ENCODE measurements at regions not wholly inside any gene's neighbourhood (a gene's known extent, or its start where the extent isn't known, plus 50 kb on each side); places are given as distances from the start of the nearest gene placed in this dataset.
"Not testable (repeated sequence)": the region's sequence is repeated elsewhere in the genome, so short reads cannot be mapped to it uniquely, and the experiment has no call there.

DNA sequence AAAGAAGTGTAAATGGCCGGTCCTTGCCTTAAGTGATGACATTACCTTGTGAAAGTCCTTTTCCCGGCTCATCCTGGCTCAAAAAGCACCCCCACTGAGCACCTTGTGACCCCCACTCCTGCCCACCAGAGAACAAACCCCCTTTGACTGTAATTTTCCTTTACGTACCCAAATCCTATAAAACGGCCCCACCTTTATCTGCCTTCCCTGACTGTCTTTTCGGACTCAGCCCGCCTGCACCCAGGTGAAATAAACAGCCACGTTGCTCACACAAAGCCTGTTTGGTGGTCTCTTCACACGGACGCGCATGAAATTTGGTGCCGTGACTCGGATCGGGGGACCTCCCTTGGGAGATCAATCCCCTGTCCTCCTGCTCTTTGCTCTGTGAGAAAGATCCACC is 112.4 kb downstream of the NPY start:
- DNase-seq, result not testable (repeated sequence)

GRCh38 chr7:24401628-24402593 is 117.9 kb downstream of the NPY start:
- DNase-seq, result no peak

- no peak for DNase-seq
Observed at GRCh38 chr7:24402655-24403054, 118.7 kb downstream of the NPY start.

GRCh38 chr7:24403557-24403956 is 119.6 kb downstream of the NPY start:
- DNase-seq, result no peak

DNA sequence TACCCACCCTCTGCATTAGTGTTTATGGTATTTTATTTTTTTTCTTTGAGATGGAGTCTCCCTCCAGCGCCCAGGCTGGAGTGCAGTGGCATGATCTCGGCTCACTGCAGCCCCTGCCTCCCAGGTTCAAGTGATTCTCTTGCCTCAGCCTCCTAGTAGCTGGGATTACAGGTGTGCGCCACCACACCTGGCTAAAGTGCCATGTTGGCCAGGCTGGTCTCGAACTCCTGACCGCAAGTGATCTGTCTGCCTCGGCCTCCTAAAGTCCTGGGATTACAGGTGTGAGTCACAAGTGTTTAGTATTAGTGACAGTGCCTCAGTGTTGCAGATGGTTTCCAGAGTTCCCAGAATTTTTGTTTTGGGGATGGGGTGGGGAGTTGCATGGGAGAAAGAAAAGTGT is 120.3 kb downstream of the NPY start:
- DNase-seq, result no peak

DNA sequence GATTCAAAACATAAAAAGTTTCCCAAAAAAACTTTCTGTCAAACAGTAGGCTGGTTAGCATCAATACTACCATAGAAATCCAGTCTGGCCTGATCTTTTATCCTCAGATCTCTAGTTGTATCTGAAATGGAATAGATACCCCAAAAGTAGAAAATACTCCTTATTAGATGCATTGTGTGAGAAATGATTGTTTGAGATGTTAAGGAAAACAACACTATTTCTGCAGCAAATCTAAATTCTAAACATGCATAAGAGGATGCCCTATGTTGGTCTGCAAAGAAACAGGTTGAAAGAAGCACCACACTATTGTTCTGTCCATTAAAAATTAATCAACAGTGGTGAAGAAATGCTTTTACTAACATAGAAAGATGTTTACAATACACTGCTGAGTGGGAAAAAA is 121.0 kb downstream of the NPY start:
- DNase-seq, result no peak

DNA sequence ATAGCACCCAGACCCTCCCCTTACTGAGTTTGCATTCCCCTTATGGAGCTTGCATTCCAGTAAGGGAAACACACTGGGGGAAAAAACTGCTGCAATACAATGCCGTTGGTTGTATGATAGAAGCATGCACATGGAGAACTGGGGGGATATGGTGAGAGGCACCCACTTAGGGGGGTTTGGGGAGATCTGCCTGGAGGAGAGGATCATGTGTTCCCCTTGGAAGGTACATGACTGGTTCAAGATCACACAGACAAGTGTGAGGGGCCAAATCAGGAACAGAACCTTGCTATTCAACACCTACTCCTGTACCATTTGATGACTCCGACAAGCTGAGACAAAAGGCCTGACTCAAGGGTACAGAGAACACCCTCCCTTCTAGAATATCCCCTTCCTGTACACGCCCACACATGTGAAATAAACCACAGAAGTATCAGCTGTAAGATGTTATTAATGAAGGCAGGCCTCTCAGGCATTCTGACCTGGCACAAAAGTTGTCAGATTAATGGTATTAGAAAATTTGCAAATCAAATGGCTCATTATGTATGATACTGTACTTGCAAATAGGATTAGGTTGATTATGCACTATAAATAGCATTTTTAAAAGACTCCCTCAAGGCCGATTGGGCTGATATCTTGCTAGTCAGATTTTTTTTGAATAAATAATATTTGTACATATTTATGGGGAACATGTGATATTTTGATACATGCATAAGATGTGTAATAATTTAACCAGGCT is 122.2 kb downstream of the NPY start:
- DNase-seq, result no peak

DNA sequence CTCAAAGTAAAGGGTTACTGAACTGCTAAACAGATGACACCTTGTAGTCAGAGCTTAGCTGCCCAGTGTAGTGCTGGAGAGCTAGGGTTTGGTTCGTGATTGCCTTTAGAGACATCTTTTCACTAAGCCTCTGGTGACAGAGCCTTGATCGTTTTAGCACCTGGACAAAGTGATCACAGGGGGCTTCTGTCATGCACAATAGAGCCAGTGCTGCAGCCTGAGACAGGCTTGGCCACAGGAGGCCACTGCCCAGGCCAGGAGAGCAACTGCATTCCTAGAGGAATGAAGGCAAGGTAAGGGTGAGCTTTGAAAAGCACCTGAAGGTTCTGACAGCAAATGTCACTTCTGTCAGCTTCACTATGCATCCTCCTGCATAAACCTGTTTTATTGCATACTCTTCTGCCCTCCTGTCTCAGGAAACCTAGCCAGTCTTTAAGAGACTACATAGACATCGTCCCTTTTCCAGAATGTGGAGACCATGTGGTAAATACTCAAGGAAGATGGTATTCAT is 122.9 kb downstream of the NPY start:
- no peak for DNase-seq

- no peak for DNase-seq
Observed at GRCh38 chr7:24407965-24408364, 124.0 kb downstream of the NPY start.

DNA sequence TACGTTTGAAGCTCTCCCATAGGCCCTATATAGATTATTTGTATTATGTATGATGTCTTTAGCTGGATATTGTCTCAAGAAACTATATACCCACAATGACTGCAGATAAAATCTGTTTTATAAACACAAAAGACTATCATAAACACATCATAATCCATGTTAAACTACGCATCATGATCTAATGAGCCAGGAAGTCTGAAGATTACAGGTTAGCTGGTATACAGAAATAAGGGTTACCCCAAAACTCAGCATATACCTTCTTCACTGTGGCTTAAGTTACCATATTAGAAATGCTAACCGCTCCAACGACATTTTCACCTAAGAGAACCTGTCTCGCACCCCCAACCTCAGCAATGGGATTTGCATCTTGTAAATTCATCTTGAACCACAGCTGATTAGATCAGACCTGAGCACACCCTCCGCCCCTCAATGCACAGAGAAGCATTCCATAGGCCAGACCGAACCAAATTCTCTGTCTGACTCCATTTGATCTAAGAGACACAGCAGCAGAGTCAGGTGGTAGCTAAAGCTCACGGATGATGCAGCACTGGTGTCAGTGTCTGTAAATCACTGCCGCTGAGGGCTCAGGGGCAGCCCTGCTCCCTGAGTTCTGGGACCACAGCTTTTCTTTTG is 124.9 kb downstream of the NPY start:
- DNase-seq, result no peak

DNA sequence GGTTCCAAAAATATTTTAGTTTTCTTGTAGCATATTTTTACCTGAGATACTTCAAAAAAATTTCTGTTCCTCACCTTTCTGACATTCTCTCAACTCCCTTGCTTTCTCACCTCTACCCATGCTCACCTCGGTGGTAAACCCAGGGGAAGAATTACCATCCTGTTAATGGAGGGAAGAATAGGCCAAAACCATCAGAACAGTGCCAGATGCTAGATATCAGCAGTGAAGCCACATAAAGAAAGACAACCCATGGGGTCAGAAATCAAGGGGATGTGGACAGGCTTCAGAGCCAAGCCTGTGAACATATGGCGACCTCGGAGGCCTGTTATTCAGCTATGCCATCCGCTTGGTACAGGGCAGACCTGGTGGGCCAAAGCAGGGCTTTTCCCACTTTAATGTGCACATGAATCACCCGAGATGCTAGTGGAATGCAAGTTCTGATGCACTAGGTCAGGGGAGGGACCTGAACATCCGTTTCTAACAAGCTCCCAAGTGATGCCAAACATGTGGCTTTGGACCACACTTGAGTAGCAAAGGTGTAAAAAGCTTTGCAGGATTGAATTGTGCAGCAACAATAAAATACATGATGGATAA is 125.5 kb downstream of the NPY start:
- no peak for DNase-seq

GRCh38 chr7:24411226-24411625 is 127.2 kb downstream of the NPY start:
- no peak for DNase-seq

GRCh38 chr7:24417526-24418120 is 133.6 kb downstream of the NPY start:
- no peak for DNase-seq

- no peak for DNase-seq
Observed at GRCh38 chr7:24419077-24419476, 135.1 kb downstream of the NPY start.

DNA sequence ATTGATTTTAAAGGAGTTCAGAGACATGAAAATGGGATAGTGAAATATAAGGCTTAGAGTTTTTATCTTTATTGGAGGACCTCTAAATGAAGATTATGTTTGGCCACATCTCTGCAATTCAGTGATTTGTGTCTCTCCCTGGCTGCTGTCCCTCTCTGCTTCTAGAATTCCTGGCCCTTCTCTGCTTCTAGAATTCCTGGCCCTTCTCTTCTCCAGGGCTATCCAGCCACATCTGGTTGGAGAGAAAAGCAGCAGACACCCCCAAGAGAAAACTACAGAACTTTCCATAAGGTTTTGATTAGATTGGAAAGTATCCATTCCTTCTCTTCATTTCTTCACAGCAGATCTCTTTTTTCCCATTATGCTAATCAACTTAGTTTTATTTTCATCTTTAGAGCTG is 135.5 kb downstream of the NPY start:
- peak; percentile 63 for DNase-seq

GRCh38 chr7:24422441-24423010 is 138.5 kb downstream of the NPY start:
- DNase-seq, result no peak

DNA sequence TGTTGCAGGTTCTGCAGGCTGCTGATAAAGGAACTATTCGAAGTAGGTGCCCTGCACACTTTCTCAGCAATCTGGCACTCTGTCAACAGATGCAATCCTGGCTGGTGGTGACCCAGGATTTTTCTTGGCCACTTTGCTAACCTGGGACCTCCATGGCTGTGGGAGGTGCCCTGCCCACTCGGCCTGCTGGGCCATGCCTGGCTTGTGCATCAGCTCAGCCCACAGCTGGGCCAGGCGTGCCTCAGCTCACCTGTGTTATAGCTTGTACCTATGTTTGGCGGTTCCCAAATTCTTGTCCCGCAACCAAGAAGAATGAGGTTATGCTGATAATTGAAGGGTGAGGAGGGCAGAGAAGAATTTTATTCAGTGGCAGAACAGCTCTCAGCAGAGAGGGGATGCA is 141.7 kb downstream of the NPY start:
- DNase-seq, result no peak

DNA sequence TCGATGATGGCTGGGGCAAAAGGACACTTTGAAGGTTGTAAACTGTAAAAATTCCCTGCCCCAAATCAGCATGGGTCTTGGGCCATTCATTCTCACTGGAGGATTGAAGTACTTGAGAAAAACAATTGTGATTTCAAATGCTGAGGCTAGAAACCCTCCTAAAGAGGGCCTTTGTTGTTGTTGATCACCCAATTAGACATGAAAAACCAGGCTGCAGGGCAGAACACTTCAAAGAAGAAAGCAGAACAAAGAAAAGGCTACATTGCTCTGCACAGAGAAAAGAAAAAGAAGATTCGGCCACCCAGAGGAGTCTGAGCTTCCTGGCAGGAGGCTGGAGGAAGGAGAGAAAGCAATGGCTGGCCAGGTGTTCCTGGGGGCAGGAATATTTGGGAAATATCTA is 143.1 kb downstream of the NPY start:
- no peak for DNase-seq

DNA sequence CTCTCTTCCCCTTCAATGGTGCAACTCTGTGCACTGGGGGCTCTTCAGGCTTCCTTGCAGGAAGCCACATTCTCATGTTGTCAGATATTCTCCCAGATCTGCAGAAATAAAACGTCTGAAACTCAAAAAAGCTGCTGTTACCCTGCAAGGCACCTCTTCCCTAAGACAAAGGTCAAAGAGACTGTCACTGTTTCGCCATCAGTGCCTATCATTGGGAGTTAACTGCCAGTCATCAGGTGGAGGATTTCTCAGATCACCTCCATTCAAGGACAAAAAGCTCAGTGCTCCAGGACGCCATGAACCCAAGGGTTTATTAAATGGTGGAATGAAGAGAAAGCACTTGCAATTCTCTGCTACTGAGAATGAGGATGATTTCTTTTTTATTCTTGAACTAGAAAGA is 144.6 kb upstream of the PALS2 start:
- DNase-seq, result no peak

DNA sequence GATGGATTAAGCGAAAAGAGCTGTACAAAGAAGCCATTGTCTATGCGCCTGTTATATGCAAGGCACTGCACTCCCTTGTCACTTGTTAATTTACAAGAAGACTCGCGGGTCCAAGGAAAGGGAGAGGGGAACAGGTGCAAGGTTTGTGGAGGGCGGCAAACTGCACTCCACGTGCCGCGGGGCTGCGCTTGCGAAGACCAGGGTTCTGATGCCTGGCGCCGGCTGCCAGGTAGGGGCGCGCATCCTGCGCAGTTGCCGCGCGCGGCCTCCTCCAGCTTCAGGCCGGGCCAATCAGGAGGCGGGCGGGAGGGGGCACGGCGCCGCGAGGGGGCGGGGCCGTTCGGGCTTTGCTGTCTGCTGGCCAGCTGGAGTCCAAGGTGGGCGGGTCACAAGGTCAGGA is 140.6 kb upstream of the PALS2 start:
- DNase-seq, result no peak

DNA sequence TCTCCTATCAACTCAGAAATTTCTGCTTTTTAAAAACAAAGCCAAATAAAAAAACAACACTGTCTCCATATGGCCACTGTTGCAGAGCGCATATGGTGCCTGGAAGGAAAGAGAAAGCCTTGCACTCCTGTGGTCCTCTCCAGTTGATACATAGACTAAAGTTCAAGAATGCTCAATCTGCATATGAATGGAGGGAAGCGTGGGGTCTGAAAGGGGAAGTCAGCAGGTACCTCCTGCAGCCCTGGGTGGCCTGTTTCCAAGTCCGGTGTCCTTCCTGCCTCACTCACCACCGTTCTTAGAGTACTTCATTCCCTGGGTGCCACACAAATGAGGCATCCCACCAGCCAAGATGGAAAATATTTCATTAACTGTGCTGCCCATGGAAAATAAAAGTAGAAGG is 138.3 kb upstream of the PALS2 start:
- DNase-seq, result no peak
